ENCODE measurements at regions not wholly inside any gene's neighbourhood (a gene's known extent, or its start where the extent isn't known, plus 50 kb on each side); places are given as distances from the start of the nearest gene placed in this dataset.
"Not testable (repeated sequence)": the region's sequence is repeated elsewhere in the genome, so short reads cannot be mapped to it uniquely, and the experiment has no call there.

- DNase-seq = peak; percentile 54
These were observed 148.1 kb downstream of the FAM76B start for GRCh38 chr11:95641495-95641894.

- DNase-seq = no peak
These were observed 151.1 kb downstream of the FAM76B start for GRCh38 chr11:95638501-95638900.

- no peak for DNase-seq
These were observed 164.2 kb downstream of the FAM76B start for GRCh38 chr11:95625164-95625900.

- DNase-seq = no peak
These were observed 173.3 kb downstream of the FAM76B start for GRCh38 chr11:95616256-95616804.

GRCh38 chr11:95611827-95612226, 177.8 kb downstream of the FAM76B start:
- DNase-seq = no peak

GRCh38 chr11:95610185-95610584, 179.4 kb downstream of the FAM76B start:
- DNase-seq = not testable (repeated sequence)

DNA sequence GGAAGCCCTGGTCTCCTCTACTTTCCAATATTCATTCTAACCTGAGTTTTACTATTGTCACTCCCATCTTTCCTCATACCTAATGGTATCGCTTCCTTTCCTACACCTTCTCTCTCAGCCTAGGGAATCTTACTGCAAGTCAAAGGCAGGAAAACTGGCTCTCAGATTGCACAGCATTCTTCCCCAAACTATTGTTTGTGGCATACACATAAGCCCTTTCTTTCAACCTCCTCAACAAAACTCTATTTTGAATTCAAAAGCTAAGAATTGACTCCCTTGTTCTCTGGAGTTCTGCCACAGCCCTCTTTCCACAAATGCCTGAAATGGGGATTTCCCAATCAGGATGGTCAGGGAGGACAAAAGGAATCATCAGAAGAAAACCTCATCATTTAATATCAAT, 181.5 kb downstream of the FAM76B start:
- no peak for DNase-seq

- no peak for DNase-seq
These were observed 182.8 kb downstream of the FAM76B start for GRCh38 chr11:95606824-95607223.

GRCh38 chr11:95605271-95605940, 184.2 kb downstream of the FAM76B start:
- no peak for DNase-seq

GRCh38 chr11:95599959-95600586, 189.5 kb downstream of the FAM76B start:
- peak; percentile 0 for DNase-seq

- no peak for DNase-seq
These were observed 193.6 kb downstream of the FAM76B start for GRCh38 chr11:95595973-95596489.

- DNase-seq = no peak
These were observed 194.0 kb downstream of the FAM76B start for GRCh38 chr11:95595541-95595940.

DNA sequence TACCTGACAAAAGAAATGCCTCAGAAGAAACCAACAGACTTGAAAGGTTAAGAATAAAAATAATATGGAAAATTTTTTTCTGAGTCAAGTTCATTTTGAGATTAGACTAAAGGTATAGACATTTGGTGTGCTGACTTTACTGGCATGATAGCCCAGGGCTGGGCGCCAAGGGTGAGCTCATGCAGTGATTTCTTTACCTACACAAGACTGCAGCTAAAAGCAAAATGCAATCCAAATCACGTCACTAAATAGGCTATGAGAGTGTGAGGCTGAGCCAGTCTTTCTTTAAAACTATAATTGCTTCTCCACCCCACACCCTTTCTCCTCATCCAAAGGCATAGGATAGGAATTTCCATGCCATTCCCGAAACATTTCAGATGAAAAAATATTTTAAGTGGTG, 196.5 kb downstream of the FAM76B start:
- no peak for DNase-seq

- no peak for DNase-seq
These were observed 197.1 kb downstream of the FAM76B start for GRCh38 chr11:95592471-95592870.

GRCh38 chr11:95589893-95590612, 199.5 kb downstream of the FAM76B start:
- DNase-seq = no peak

GRCh38 chr11:95588821-95589220, 200.8 kb downstream of the FAM76B start:
- DNase-seq = no peak

- no peak for DNase-seq
These were observed 202.9 kb downstream of the FAM76B start for GRCh38 chr11:95586661-95587060.

DNA sequence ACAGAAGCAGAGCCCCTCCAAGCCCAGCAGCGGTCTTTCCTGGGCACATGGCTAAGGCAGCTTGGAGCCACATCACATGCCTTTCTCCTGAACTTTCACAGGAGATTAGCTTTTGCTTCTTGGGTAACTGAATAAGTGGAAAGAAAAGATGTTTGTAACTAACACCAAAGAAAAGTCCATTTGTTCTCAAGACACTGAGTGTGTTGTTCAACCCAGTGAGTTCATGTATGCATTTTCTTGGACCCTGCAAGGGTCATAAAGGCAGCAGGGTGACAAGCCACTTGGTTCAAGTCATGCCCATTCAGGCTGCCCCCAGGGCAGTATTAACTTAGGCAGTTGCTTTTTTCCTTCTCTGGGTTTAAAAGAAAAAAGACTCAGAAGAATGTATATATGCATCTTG, 203.4 kb downstream of the FAM76B start:
- DNase-seq = no peak

- no peak for DNase-seq
These were observed 203.9 kb downstream of the FAM76B start for GRCh38 chr11:95585752-95586077.

DNA sequence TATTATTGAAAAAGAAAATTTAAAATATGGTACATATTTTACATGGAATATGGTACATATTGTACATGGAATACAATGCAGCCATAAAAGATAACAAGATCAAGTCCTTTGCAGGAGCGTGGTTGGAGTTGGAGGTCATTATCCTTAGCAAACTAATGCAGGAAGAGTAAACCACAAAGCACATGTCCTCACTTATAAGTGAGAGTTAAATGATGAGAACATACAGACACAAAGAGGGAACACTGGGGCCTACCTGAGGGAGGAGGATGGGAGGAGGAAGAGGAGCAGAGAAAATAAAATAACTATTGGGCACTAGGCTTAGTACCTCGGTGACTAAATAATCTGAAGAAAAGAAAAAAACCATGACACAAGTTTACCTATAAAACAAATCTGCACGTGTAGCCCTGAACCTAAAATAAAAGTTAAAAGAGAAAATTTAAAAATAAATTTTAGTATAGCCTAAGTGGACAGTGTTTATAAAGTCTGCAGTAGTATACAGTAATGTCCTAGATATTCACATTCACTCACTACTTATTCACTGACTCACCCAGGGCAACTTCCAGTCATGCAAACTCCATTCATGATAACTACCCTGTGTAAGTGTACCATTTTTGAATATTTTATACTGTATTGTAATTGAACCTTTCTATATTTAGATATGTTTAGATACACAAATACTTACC, 204.4 kb downstream of the FAM76B start:
- no peak for DNase-seq

- no peak for DNase-seq
These were observed 205.0 kb downstream of the FAM76B start for GRCh38 chr11:95584589-95584988.

DNA sequence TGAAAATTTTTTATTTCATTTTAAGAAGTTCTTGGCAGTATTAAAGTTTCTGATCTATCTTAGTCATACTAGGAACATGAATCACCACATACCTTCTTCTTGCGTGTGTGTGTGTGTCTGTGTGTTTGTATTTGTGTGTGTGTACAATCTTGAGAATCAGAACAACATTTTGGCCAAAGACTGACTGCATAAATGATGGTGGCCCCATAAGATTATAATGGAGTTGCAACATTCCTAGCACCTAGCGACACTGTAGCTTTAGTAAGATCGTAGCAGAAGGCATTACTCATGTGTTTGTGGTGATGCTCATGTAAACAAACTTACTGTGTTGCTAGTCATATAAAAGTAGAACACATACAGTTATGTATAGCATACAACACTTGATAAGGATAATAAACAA, 205.4 kb downstream of the FAM76B start:
- DNase-seq = no peak

Data from CD4-positive, alpha-beta T cell treated with Interleukin-21 for 1 hour (primary cell).